Liver (tissue), 3 donors: ENCODE measurements at regions not wholly inside any gene's neighbourhood (a gene's known extent, or its start where the extent isn't known, plus 50 kb on each side); places are given as distances from the start of the nearest gene placed in this dataset.

Source experiments
- CTCF ChIP-seq: fragments of 150-350 bp; IDR thresholded peaks from 2 replicates; pipeline ENCODE4 v1.5.1; 2017; ENCODE audit warnings: improper control_type of control experiment, low read depth, low read length; ENCODE audit not compliant: missing input control
- EGR1 ChIP-seq, 2 donors: IDR thresholded peaks; 2 replicates each; pipeline ENCODE4 v1.6.1; 2016 to 2018; ENCODE audit warnings: antibody characterized with exemption in 2 of 2, low read depth in 2 of 2
- FOXA1 ChIP-seq: IDR thresholded peaks from 2 replicates; pipeline ENCODE4 v1.6.1; 2016; ENCODE audit warnings: antibody characterized with exemption
- FOXA2 ChIP-seq: IDR thresholded peaks from 2 replicates; pipeline ENCODE4 v1.6.1; 2016; ENCODE audit warnings: antibody characterized with exemption
- GABPA ChIP-seq, 2 donors: IDR thresholded peaks in 1 of 2; conservative IDR thresholded peaks in 1 of 2; 2 replicates each; pipeline ENCODE4 v1.6.1; 2016; ENCODE audit warnings: antibody characterized with exemption in 2 of 2, mild to moderate bottlenecking in 1 of 2, moderate library complexity in 1 of 2
- HNF4G ChIP-seq: IDR thresholded peaks from 2 replicates; pipeline ENCODE4 v1.6.1; 2016; ENCODE audit warnings: antibody characterized with exemption
- JUND ChIP-seq, 2 donors: IDR thresholded peaks; 2 replicates each; pipeline ENCODE4 v1.6.1; 2016; ENCODE audit warnings: antibody characterized with exemption in 2 of 2
- MAX ChIP-seq: IDR thresholded peaks from 2 replicates; pipeline ENCODE4 v1.6.1; 2016; ENCODE audit warnings: antibody characterized with exemption
- NR2F2 ChIP-seq: IDR thresholded peaks from 2 replicates; pipeline ENCODE4 v1.6.1; 2016; ENCODE audit warnings: antibody characterized with exemption
- RXRA ChIP-seq, 2 donors: IDR thresholded peaks; 2 replicates each; pipeline ENCODE4 v1.6.1; 2017 to 2018; ENCODE audit warnings: antibody characterized with exemption in 2 of 2, mild to moderate bottlenecking in 1 of 2
- SP1 ChIP-seq: IDR thresholded peaks from 2 replicates; pipeline ENCODE4 v1.6.1; 2018; ENCODE audit warnings: antibody characterized with exemption, mild to moderate bottlenecking
- TAF1 ChIP-seq: conservative IDR thresholded peaks from 2 replicates; pipeline ENCODE4 v1.6.1; 2016; ENCODE audit warnings: antibody characterized with exemption, mild to moderate bottlenecking
- ZBTB33 ChIP-seq: IDR thresholded peaks from 2 replicates; pipeline ENCODE4 v1.6.1; 2016; ENCODE audit warnings: antibody characterized with exemption
- donor health status: healthy.
- donor health status: healthy.

- TF ChIP-seq FOXA2 (no peak), ZBTB33 (no peak), CTCF (no peak), JUND (IDR thresholded peaks at IDR 0.05) (no peak), TAF1 (no peak), EGR1 (IDR thresholded peaks at IDR 0.05; ENCODE audit: low read depth in 2 of 2) (no peak), GABPA (IDR thresholded peaks at IDR 0.05 in 1 of 2, conservative IDR thresholded peaks at IDR 0.05 in 1 of 2) (no peak), MAX (no peak), RXRA (IDR thresholded peaks at IDR 0.05) (no peak), SP1 (no peak), NR2F2 (no peak), FOXA1 (no peak), HNF4G (no peak)
Observed at GRCh38 chr6:167708501-167709094, 118.1 kb upstream of the AFDN start.
